HepG2 (cell line): ENCODE measurements at regions not wholly inside any gene's neighbourhood (a gene's known extent, or its start where the extent isn't known, plus 50 kb on each side); places are given as distances from the start of the nearest gene placed in this dataset.

ENCODE experiments used
- CAMTA2 ChIP-seq: sonication (generic); formaldehyde crosslinking; IDR thresholded peaks from 2 replicates; pipeline ENCODE4 v1.4.0; 2020; ENCODE audit warnings: mild to moderate bottlenecking, missing genetic modification reagents, borderline replicate concordance
- CTCF ChIP-seq: sonication (generic); formaldehyde crosslinking; IDR thresholded peaks from 2 replicates; pipeline ENCODE4 v1.5.0; 2020; ENCODE audit warnings: mild to moderate bottlenecking, missing genetic modification reagents, moderate library complexity
- PCBP1 ChIP-seq: fragments of 200-400 bp; formaldehyde crosslinking; IDR thresholded peaks from 2 replicates; pipeline ENCODE4 v1.6.1; 2017; ENCODE audit warnings: mild to moderate bottlenecking, low read depth, low read length, borderline replicate concordance
- TARDBP ChIP-seq: sonication (generic); formaldehyde crosslinking; IDR thresholded peaks from 2 replicates; pipeline ENCODE4 v1.8.0; 2022; ENCODE audit warnings: mild to moderate bottlenecking, missing genetic modification reagents
- ZFYVE20 ChIP-seq: sonication (generic); formaldehyde crosslinking; IDR thresholded peaks from 2 replicates; pipeline ENCODE4 v1.8.0; 2023; ENCODE audit warnings: low read depth, mild to moderate bottlenecking, moderate library complexity, missing genetic modification reagents, borderline replicate concordance
- ZNF3 ChIP-seq: IDR thresholded peaks from 2 replicates; pipeline ENCODE4 v1.7.0; 2017; ENCODE audit warnings: inconsistent platforms

DNA sequence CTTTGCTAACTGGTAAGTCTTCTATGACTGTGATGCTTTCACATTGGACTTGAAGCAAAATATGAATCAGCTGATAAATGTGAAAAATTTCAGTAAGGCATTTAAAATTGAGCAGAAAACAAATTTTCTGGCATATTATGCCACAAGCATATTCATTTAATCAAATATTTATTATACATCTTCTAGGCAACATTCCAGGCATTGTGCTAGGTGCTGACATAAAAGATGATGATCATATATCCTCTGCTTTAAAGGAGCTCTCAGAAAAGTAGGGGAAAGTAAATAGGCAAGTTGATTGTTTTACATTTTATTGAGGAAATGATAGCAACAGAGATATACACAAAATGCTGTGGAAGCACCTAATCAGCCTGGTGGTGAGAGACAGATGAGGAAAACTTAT is 248.9 kb downstream of the SLC16A7 start:
- no peak for TF ChIP-seq CTCF (CRISPR knock-in tag)
- TF ChIP-seq TARDBP (CRISPR knock-in tag): no peak
- TF ChIP-seq ZFYVE20 (CRISPR knock-in tag): no peak
- TF ChIP-seq ZNF3 (CRISPR knock-in tag): no peak
- TF ChIP-seq CAMTA2 (CRISPR knock-in tag): no peak
- TF ChIP-seq PCBP1: no peak
